GM12878 (cell line): ENCODE measurements at regions not wholly inside any gene's neighbourhood (a gene's known extent, or its start where the extent isn't known, plus 50 kb on each side); places are given as distances from the start of the nearest gene placed in this dataset.

ENCODE experiments used
- ATAC-seq: fragments of 200-7000 bp; cut with Tn5 transposase; 3 replicates; pipeline ENCODE4 v1.9.1; 2020; ENCODE audit warnings: mild to moderate bottlenecking, moderate library complexity
- BruUV-seq: library from RNA; stranded (reverse); fragments of 400-500 nt; replicated peaks from 2 replicates; lab custom pipeline; 2021; lab: Mats Ljungman, UMichigan
- CTCF ChIA-PET: fragments of 300-600 bp; sonication (Branson Sonifier 250); formaldehyde crosslinking; extraction: SDS; loops from one replicate; lab custom pipeline; 2021; ENCODE audit warnings: inconsistent platforms; lab: Yijun Ruan, JAX
- POLR2A ChIA-PET: fragments of 350-600 bp; formaldehyde crosslinking; extraction: SDS; loops from one replicate; lab custom pipeline; 2021; ENCODE audit warnings: inconsistent platforms; lab: Charles Lee
- RAD21 ChIA-PET: fragments of 300-600 bp; sonication (Branson Sonifier 250); formaldehyde crosslinking; loops from one replicate; lab custom pipeline; 2023; ENCODE audit warnings: antibody characterized with exemption; ENCODE audit not compliant: unreplicated experiment; lab: Charles Lee
- SMC1A ChIA-PET: fragments of 300-600 bp; sonication (Branson Sonifier 250); formaldehyde crosslinking; loops from one replicate; lab custom pipeline; 2023; ENCODE audit not compliant: unreplicated experiment, uncharacterized antibody; lab: Charles Lee
- DNase-seq: peaks from one replicate; pipeline ENCODE4 v3.0.0-alpha.2; 2011; ENCODE audit warnings: low read depth, low spot score
- FAIRE-seq: peaks from 3 replicates; lab custom pipeline; 2011; peaks lifted over from hg19 to GRCh38; lab: Jason Lieb, UNC
- H2AFZ ChIP-seq: 2 replicates; pipeline ENCODE4 v1.6.0; 2011; ENCODE audit warnings: low read depth, low read length, control low read depth; ENCODE audit not compliant: control insufficient read depth
- H3K27ac ChIP-seq: 2 replicates; pipeline ENCODE4 v1.5.1; 2011; ENCODE audit warnings: control low read depth; ENCODE audit not compliant: control insufficient read depth, insufficient read depth
- H3K27me3 ChIP-seq, 2 experiments: replicated peaks in 1 of 2; 2 replicates each; pipeline versions ENCODE4 v1.6.0 to v1.6.1; 2011; ENCODE audit warnings: low read length in 1 of 2; ENCODE audit not compliant: control insufficient read depth in 2 of 2, insufficient read depth in 2 of 2
- H3K36me3 ChIP-seq, 2 experiments: 2 replicates each; pipeline ENCODE4 v1.5.1; 2011; ENCODE audit warnings: low read length in 1 of 2; ENCODE audit not compliant: control insufficient read depth in 2 of 2, insufficient read depth in 2 of 2
- H3K4me1 ChIP-seq: 2 replicates; pipeline ENCODE4 v1.6.1; 2011; ENCODE audit warnings: mild to moderate bottlenecking, low read length, moderate library complexity, mixed read lengths; ENCODE audit not compliant: control insufficient read depth, insufficient read depth
- H3K4me2 ChIP-seq: 2 replicates; pipeline ENCODE4 v1.6.0; 2011; ENCODE audit warnings: control low read depth; ENCODE audit not compliant: control insufficient read depth, insufficient read depth
- H3K4me3 ChIP-seq: fragments of 200-600 bp; sonication (generic); 2 replicates; pipeline ENCODE4 v1.5.1; 2016
- H3K79me2 ChIP-seq: 2 replicates; pipeline ENCODE4 v1.6.0; 2011; ENCODE audit warnings: low read length; ENCODE audit not compliant: control insufficient read depth, insufficient read depth
- H3K9ac ChIP-seq: 2 replicates; pipeline ENCODE4 v1.8.0; 2011; ENCODE audit warnings: low read length, control low read depth, mixed read lengths; ENCODE audit not compliant: control insufficient read depth, insufficient read depth
- H3K9me3 ChIP-seq: replicated peaks from 3 replicates; pipeline ENCODE4 v1.5.1; 2011; ENCODE audit warnings: mild to moderate bottlenecking, low read length; ENCODE audit not compliant: control insufficient read depth, insufficient read depth
- H4K20me1 ChIP-seq: 2 replicates; pipeline ENCODE4 v1.6.0; 2011; ENCODE audit not compliant: control insufficient read depth, insufficient read depth
- DPF2 ChIP-seq: fragments of 450-650 bp; IDR thresholded peaks from 2 replicates; pipeline ENCODE4 v1.6.1; 2017; ENCODE audit warnings: mild to moderate bottlenecking
- EGR1 ChIP-seq, 2 experiments: IDR thresholded peaks; 1 replicate in 1 of 2; 2 replicates in 1 of 2; pipeline ENCODE4 v1.6.1; 2011 to 2012; ENCODE audit warnings: low read depth in 2 of 2, low read length in 2 of 2, borderline replicate concordance in 1 of 2, mild to moderate bottlenecking in 1 of 2, moderate library complexity in 1 of 2
- SMC3 ChIP-seq: IDR thresholded peaks from 2 replicates; pipeline ENCODE4 v1.6.1; 2011; ENCODE audit warnings: low read length, improper control_type of control experiment, borderline replicate concordance
- SRF ChIP-seq, 2 experiments: IDR thresholded peaks; 2 replicates each; pipeline ENCODE4 v1.6.1; 2011; ENCODE audit warnings: low read depth in 2 of 2, low read length in 2 of 2, mild to moderate bottlenecking in 1 of 2, moderate library complexity in 1 of 2
- SUPT20H ChIP-seq: IDR thresholded peaks from 2 replicates; pipeline ENCODE4 v1.6.1; 2011; ENCODE audit warnings: low read depth, mild to moderate bottlenecking, low read length, moderate library complexity, borderline replicate concordance; ENCODE audit not compliant: control insufficient read depth
- ZZZ3 ChIP-seq: IDR thresholded peaks from 2 replicates; pipeline ENCODE4 v1.6.1; 2011; ENCODE audit warnings: low read depth; ENCODE audit not compliant: control insufficient read depth, insufficient read length
- WGBS: methylation state at CpG from one replicate; pipeline ENCODE4 v1.1.6; 2016; ENCODE audit warnings: low lambda C conversion rate; ENCODE audit not compliant: insufficient replicate concordance, insufficient coverage; ENCODE audit errors: missing lambda C conversion rate; 5-methylcytosine and 5-hydroxymethylcytosine counted together
- in situ Hi-C: fragments of 300-500 bp; cut with MboI; formaldehyde crosslinking; loops from 9 replicates; pipeline ENCODE4 v1.14.3; 2018; ENCODE audit warnings: mixed read lengths
- intact Hi-C: fragments of 100-400 bp; cut with micrococcal nuclease; formaldehyde crosslinking; loops from one replicate; pipeline ENCODE4 v1.14.2; 2022; ENCODE audit not compliant: unreplicated experiment
- TF ChIP-seq, protein P1 (sequence below): fragments of 450-650 bp; IDR thresholded peaks from 2 replicates; pipeline ENCODE4 v1.6.1; 2017; ENCODE audit warnings: borderline replicate concordance
- TF ChIP-seq, protein P2 (sequence below): fragments of 450-650 bp; IDR thresholded peaks from 2 replicates; pipeline ENCODE4 v1.6.1; 2017; ENCODE audit warnings: mild to moderate bottlenecking
- TF ChIP-seq, protein P3 (sequence below): fragments of 450-650 bp; formaldehyde crosslinking; IDR thresholded peaks from 2 replicates; pipeline ENCODE4 v1.5.0; 2022; ENCODE audit warnings: mild to moderate bottlenecking, missing genetic modification characterization

GRCh38 chr2:116975608-116976007 lies 838.9 kb upstream of the DDX18 start (continued):
- TF ChIP-seq, protein P1, sequence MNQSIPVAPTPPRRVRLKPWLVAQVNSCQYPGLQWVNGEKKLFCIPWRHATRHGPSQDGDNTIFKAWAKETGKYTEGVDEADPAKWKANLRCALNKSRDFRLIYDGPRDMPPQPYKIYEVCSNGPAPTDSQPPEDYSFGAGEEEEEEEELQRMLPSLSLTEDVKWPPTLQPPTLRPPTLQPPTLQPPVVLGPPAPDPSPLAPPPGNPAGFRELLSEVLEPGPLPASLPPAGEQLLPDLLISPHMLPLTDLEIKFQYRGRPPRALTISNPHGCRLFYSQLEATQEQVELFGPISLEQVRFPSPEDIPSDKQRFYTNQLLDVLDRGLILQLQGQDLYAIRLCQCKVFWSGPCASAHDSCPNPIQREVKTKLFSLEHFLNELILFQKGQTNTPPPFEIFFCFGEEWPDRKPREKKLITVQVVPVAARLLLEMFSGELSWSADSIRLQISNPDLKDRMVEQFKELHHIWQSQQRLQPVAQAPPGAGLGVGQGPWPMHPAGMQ: no peak
- TF ChIP-seq EGR1 (IDR thresholded peaks at IDR 0.05; ENCODE audit: borderline replicate concordance in 1 of 2, low read depth in 2 of 2, low read length in 2 of 2): no peak

DNA sequence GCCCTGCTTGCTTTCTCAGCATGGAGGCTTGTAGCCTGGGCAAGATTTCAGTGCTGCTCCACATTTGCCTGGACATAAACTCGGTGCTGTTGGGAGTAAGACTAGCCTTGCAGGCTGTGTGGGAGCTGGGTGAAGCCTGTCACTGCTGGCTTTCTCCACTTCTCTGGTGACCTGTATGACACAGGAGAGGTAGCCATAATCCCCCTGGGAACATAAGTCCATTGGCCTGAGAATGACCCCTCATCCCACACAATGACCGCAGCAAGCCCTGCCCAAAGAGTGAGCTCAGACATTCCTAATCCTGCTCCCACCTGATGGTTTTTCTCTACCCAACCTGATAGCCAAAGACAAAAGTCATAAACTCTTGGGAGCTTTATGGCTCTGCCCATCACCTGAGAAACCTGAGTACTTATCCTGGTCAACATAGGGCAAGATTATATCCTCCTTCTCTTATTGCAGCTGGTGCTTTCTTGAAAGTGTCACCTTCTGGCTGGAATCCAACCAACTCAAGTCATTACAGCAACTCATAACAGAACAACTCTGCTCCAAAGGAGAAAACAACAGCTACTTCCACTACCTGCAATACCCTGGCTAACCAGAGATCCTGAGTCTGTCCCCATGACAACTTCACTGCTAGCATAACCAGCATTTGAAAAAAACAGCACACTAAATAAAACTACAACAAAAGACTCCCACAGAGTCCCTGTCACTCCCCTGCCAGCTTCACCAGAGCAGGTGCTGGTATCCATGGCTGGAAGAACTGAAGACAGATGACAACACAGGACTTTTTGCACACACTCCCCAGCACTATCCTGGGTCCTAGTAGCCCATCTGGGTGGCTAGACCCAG lies 834.4 kb upstream of the DDX18 start:
- ChIA-PET POLR2A (no interaction called here), RAD21 (no interaction called here), SMC1A (no interaction called here), CTCF (no interaction called here)
- Histone ChIP-seq H3K4me1 (no peaks in the 10 kb centered on the region), H3K36me3 (no peaks in the 10 kb centered on the region), H3K79me2 (no peaks in the 10 kb centered on the region), H3K27me3 (no peaks in the 10 kb centered on the region), H3K27ac (no peak overlapping the region), H3K4me2 (no peak overlapping the region), H4K20me1 (no peaks in the 10 kb centered on the region), H3K9me3 (no peaks in the 10 kb centered on the region)
- ATAC-seq (no peak), DNase-seq (no peak)
- in situ Hi-C loops (no loop called here), intact Hi-C loops (no loop called here)
- BruUV-seq: no TSS peak
- TF ChIP-seq DPF2 (no peak), ZZZ3 (no peak), SRF (IDR thresholded peaks at IDR 0.05; ENCODE audit: low read depth in 2 of 2, low read length in 2 of 2) (no peak), SUPT20H (no peak), SMC3 (no peak)
- TF ChIP-seq, protein P2, sequence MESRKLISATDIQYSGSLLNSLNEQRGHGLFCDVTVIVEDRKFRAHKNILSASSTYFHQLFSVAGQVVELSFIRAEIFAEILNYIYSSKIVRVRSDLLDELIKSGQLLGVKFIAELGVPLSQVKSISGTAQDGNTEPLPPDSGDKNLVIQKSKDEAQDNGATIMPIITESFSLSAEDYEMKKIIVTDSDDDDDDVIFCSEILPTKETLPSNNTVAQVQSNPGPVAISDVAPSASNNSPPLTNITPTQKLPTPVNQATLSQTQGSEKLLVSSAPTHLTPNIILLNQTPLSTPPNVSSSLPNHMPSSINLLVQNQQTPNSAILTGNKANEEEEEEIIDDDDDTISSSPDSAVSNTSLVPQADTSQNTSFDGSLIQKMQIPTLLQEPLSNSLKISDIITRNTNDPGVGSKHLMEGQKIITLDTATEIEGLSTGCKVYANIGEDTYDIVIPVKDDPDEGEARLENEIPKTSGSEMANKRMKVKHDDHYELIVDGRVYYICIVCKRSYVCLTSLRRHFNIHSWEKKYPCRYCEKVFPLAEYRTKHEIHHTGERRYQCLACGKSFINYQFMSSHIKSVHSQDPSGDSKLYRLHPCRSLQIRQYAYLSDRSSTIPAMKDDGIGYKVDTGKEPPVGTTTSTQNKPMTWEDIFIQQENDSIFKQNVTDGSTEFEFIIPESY: no peak
- TF ChIP-seq, protein P3, sequence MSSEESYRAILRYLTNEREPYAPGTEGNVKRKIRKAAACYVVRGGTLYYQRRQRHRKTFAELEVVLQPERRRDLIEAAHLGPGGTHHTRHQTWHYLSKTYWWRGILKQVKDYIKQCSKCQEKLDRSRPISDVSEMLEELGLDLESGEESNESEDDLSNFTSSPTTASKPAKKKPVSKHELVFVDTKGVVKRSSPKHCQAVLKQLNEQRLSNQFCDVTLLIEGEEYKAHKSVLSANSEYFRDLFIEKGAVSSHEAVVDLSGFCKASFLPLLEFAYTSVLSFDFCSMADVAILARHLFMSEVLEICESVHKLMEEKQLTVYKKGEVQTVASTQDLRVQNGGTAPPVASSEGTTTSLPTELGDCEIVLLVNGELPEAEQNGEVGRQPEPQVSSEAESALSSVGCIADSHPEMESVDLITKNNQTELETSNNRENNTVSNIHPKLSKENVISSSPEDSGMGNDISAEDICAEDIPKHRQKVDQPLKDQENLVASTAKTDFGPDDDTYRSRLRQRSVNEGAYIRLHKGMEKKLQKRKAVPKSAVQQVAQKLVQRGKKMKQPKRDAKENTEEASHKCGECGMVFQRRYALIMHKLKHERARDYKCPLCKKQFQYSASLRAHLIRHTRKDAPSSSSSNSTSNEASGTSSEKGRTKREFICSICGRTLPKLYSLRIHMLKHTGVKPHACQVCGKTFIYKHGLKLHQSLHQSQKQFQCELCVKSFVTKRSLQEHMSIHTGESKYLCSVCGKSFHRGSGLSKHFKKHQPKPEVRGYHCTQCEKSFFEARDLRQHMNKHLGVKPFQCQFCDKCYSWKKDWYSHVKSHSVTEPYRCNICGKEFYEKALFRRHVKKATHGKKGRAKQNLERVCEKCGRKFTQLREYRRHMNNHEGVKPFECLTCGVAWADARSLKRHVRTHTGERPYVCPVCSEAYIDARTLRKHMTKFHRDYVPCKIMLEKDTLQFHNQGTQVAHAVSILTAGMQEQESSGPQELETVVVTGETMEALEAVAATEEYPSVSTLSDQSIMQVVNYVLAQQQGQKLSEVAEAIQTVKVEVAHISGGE: no peak
- TF ChIP-seq, all 136 proteins: peak for 0
- no peak overlapping the region for H2AFZ ChIP-seq
- no peak overlapping the region for H3K9ac ChIP-seq
- no peak for FAIRE-seq
- 15% methylated on average over 2 of the region's 2 CpGs for WGBS
- no peak overlapping the region for H3K4me3 ChIP-seq
